HG02759 (cell line): ENCODE measurements at regions not wholly inside any gene's neighbourhood (a gene's known extent, or its start where the extent isn't known, plus 50 kb on each side); places are given as distances from the start of the nearest gene placed in this dataset.

Source experiments
- ATAC-seq: cut with Tn5 transposase; IDR thresholded peaks from one replicate; pipeline ENCODE4 v1.9.1; 2021; ENCODE audit warnings: mild to moderate bottlenecking, moderate library complexity; ENCODE audit not compliant: unreplicated experiment

- no peak for ATAC-seq
Observed at GRCh38 chr12:73330584-73331351, 1058.6 kb downstream of the TRHDE start.

- no peak for ATAC-seq
Observed at GRCh38 chr12:73341559-73342247, 1069.5 kb downstream of the TRHDE start.

- ATAC-seq = no peak
Observed at GRCh38 chr12:73342733-73343132, 1070.6 kb downstream of the TRHDE start.

GRCh38 chr12:73352826-73353225, 1080.7 kb downstream of the TRHDE start:
- ATAC-seq = no peak

GRCh38 chr12:73361156-73361863, 1089.1 kb downstream of the TRHDE start:
- ATAC-seq = no peak

- ATAC-seq = no peak
Observed at GRCh38 chr12:73361864-73362230, 1089.7 kb downstream of the TRHDE start.

- ATAC-seq = no peak
Observed at GRCh38 chr12:73362666-73363065, 1090.5 kb downstream of the TRHDE start.

- no peak for ATAC-seq
Observed at GRCh38 chr12:73372856-73373255, 1100.7 kb downstream of the TRHDE start.

GRCh38 chr12:73374360-73374759, 1102.2 kb downstream of the TRHDE start:
- ATAC-seq = no peak

- no peak for ATAC-seq
Observed at GRCh38 chr12:73383584-73384222, 1111.5 kb downstream of the TRHDE start.

GRCh38 chr12:73384592-73384991, 1112.4 kb downstream of the TRHDE start:
- ATAC-seq = no peak

- no peak for ATAC-seq
Observed at GRCh38 chr12:73390261-73390660, 1118.1 kb downstream of the TRHDE start.

- no peak for ATAC-seq
Observed at GRCh38 chr12:73413051-73413450, 1124.6 kb upstream of the ATXN7L3B start.

- no peak for ATAC-seq
Observed at GRCh38 chr12:73413974-73414373, 1123.7 kb upstream of the ATXN7L3B start.

GRCh38 chr12:73414926-73415325, 1122.7 kb upstream of the ATXN7L3B start:
- no peak for ATAC-seq

GRCh38 chr12:73418541-73418940, 1119.1 kb upstream of the ATXN7L3B start:
- ATAC-seq = no peak

- ATAC-seq = peak; percentile 73
Observed at GRCh38 chr12:73421832-73422231, 1115.8 kb upstream of the ATXN7L3B start.

- no peak for ATAC-seq
Observed at GRCh38 chr12:73424484-73424883, 1113.2 kb upstream of the ATXN7L3B start.

GRCh38 chr12:73445658-73446324, 1091.8 kb upstream of the ATXN7L3B start:
- peak; percentile 87 for ATAC-seq

GRCh38 chr12:73452672-73453469, 1084.8 kb upstream of the ATXN7L3B start:
- peak; percentile 61 for ATAC-seq
